Activated B cell treated with CpG ODN at 0.5 μM for 24 hours (primary cell): ENCODE measurements at regions not wholly inside any gene's neighbourhood (a gene's known extent, or its start where the extent isn't known, plus 50 kb on each side); places are given as distances from the start of the nearest gene placed in this dataset.

Experiments
- ATAC-seq: fragments of 200-7000 bp; cut with Tn5 transposase; one replicate; pipeline ENCODE4 v1.10.0; 2021; ENCODE audit warnings: low read depth, mild to moderate bottlenecking, moderate library complexity
- CTCF ChIA-PET: fragments of 350-600 bp; sonication (Branson Sonifier 250); formaldehyde crosslinking; loops from one replicate; lab custom pipeline; 2021; ENCODE audit warnings: antibody characterized with exemption; lab: Charles Lee
- POLR2A ChIA-PET: fragments of 350-600 bp; sonication (Branson Sonifier 250); formaldehyde crosslinking; loops from one replicate; lab custom pipeline; 2021; ENCODE audit warnings: antibody characterized with exemption; lab: Charles Lee
- DNase-seq: peaks from one replicate; pipeline ENCODE4 v3.0.0; 2022
- H3K27ac Mint-ChIP-seq: one replicate; pipeline ENCODE4 v1.8.0; 2020; ENCODE audit warnings: mixed read lengths
- H3K27me3 Mint-ChIP-seq: one replicate; pipeline ENCODE4 v1.8.0; 2021; ENCODE audit warnings: mixed read lengths
- H3K36me3 Mint-ChIP-seq: one replicate; pipeline ENCODE4 v1.8.0; 2021; ENCODE audit warnings: low read depth, mixed read lengths
- H3K4me1 Mint-ChIP-seq: one replicate; pipeline ENCODE4 v1.8.0; 2021; ENCODE audit warnings: mixed read lengths
- H3K4me3 Mint-ChIP-seq: one replicate; pipeline ENCODE4 v1.8.0; 2020; ENCODE audit warnings: mild to moderate bottlenecking, mixed read lengths
- H3K9me3 Mint-ChIP-seq: one replicate; pipeline ENCODE4 v1.8.0; 2020; ENCODE audit warnings: mixed read lengths
- intact Hi-C: fragments of 100-400 bp; cut with micrococcal nuclease; formaldehyde crosslinking; loops from one replicate; pipeline ENCODE4 v1.15.1; 2024
- TF ChIP-seq, protein P1 (sequence below): fragments of 200-600 bp; IDR thresholded peaks from one replicate; pipeline ENCODE4 v1.8.0; 2022; ENCODE audit warnings: antibody characterized with exemption, mild to moderate bottlenecking

DNA sequence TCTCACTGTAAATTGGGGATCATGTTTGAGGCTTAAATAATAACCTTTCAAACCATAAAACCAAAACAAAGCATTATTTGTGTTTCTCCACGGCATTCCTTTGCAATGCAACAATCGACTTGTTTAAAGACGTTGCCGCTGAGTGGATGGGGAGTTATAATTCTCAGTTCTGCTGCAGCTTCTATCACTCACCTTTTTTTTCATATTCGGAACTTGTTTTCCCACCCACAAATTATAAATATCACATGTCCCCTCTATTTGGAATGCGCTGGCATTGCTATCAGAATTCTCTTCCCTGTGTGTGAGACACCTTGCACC is 372.8 kb upstream of the SMIM21 start:
- ChIA-PET POLR2A (no interaction called here), CTCF (no interaction called here)
- no peak overlapping the region for H3K4me3 Mint-ChIP-seq
- TF ChIP-seq, protein P1, sequence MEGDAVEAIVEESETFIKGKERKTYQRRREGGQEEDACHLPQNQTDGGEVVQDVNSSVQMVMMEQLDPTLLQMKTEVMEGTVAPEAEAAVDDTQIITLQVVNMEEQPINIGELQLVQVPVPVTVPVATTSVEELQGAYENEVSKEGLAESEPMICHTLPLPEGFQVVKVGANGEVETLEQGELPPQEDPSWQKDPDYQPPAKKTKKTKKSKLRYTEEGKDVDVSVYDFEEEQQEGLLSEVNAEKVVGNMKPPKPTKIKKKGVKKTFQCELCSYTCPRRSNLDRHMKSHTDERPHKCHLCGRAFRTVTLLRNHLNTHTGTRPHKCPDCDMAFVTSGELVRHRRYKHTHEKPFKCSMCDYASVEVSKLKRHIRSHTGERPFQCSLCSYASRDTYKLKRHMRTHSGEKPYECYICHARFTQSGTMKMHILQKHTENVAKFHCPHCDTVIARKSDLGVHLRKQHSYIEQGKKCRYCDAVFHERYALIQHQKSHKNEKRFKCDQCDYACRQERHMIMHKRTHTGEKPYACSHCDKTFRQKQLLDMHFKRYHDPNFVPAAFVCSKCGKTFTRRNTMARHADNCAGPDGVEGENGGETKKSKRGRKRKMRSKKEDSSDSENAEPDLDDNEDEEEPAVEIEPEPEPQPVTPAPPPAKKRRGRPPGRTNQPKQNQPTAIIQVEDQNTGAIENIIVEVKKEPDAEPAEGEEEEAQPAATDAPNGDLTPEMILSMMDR, result no peak
- no peaks in the 10 kb centered on the region for H3K4me1 Mint-ChIP-seq
- no peak for ATAC-seq
- no peak overlapping the region for H3K27ac Mint-ChIP-seq
- H3K9me3 Mint-ChIP-seq, result no peaks in the 10 kb centered on the region
- H3K27me3 Mint-ChIP-seq, result no peaks in the 10 kb centered on the region
- no peak for DNase-seq
- intact Hi-C loops, result no loop called here
- no peaks in the 10 kb centered on the region for H3K36me3 Mint-ChIP-seq

DNA sequence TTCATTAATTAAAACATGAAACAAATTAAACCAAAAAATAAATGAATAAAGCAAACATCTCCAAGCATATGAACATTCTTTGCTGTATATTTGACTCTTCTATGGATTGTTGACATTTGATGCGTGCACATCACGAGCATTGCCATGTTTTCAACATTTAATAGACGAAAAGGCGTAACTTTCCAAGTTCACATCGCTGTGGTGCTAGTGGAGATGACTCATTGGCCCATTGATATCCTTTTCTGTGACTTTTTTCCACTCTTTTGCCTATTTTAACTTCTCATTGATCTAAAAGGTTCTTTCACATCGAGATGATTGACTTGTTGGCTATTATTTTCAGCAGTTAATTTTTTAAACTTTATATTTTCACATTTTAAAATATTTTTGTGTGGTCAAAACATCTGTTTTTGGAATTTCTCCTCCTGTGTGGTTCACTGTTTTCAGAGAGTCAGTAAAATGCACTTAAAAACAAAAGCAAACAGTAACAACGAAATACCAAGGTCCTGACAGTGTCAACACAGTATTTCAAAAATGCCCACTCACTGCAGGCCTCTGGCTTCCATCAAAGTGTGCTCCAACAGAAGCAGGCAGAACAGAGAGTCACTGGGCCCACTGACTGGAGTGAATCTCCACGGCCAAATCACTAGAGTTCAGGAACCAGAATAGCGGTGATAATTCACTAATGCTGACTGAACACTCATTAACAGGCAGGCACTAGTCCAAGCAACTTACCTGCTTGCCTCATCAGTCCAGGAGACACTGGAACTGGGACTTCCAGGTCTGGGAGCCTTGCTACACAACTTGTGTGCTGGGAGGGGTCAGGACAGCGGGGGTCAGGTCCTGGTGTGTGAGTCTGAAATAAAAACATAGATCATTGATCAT is 372.2 kb upstream of the SMIM21 start:
- Mint-ChIP-seq H3K9me3 (no peaks in the 10 kb centered on the region), H3K4me1 (no peaks in the 10 kb centered on the region), H3K27me3 (no peaks in the 10 kb centered on the region), H3K36me3 (no peaks in the 10 kb centered on the region), H3K27ac (no peak overlapping the region), H3K4me3 (no peak overlapping the region)
- ATAC-seq, result no peak
- ChIA-PET CTCF (no interaction called here), POLR2A (no interaction called here)
- intact Hi-C loops, result no loop called here
- TF ChIP-seq, protein P1, result no peak
- no peak for DNase-seq

- intact Hi-C loops, result no loop called here
- DNase-seq, result no peak
- Mint-ChIP-seq H3K27ac (no peak overlapping the region), H3K4me1 (no peaks in the 10 kb centered on the region), H3K9me3 (peaks cover 5% of the 10 kb centered on the region), H3K27me3 (no peaks in the 10 kb centered on the region), H3K4me3 (no peak overlapping the region), H3K36me3 (no peaks in the 10 kb centered on the region)
- TF ChIP-seq, protein P1, result no peak
- POLR2A ChIA-PET, result no interaction called here
- CTCF ChIA-PET, result no interaction called here
- no peak for ATAC-seq
Observed at GRCh38 chr18:75797046-75797445, 369.5 kb upstream of the SMIM21 start.

- H3K4me3 Mint-ChIP-seq, result no peak overlapping the region
- H3K27me3 Mint-ChIP-seq, result no peaks in the 10 kb centered on the region
- ChIA-PET CTCF (no interaction called here), POLR2A (no interaction called here)
- intact Hi-C loops, result no loop called here
- DNase-seq, result no peak
- no peaks in the 10 kb centered on the region for H3K4me1 Mint-ChIP-seq
- H3K36me3 Mint-ChIP-seq, result no peaks in the 10 kb centered on the region
- no peak for ATAC-seq
- no peak overlapping the region for H3K27ac Mint-ChIP-seq
- TF ChIP-seq, protein P1, result no peak
- H3K9me3 Mint-ChIP-seq, result peaks cover 11% of the 10 kb centered on the region
Observed at GRCh38 chr18:75790796-75791195, 363.3 kb upstream of the SMIM21 start.

DNA sequence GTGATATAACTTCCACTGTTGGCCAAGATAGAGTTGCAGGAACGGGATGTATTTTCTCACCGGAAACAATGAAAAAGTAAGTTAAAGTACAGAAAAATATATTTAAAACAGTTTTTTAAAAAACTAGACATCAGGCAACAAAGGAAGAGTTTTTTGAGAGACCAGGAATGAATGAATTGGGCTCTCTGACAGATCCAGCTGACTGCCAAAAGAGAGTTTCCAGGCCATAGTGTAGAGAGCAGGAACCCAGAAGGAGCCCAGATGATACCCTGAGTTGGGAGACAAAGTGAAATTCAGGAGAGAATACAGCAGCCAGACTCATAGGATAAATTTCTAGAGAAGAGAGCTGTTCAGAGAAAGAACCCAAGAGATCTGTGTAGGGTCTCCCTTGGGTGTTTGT is 362.6 kb upstream of the SMIM21 start:
- POLR2A ChIA-PET, result no interaction called here
- peaks cover 11% of the 10 kb centered on the region for H3K9me3 Mint-ChIP-seq

More for the DNA sequence above, 362.6 kb upstream of the SMIM21 start:
- TF ChIP-seq, protein P1, result no peak
- intact Hi-C loops, result no loop called here
- no peak overlapping the region for H3K27ac Mint-ChIP-seq
- no peaks in the 10 kb centered on the region for H3K36me3 Mint-ChIP-seq
- no peaks in the 10 kb centered on the region for H3K4me1 Mint-ChIP-seq
- CTCF ChIA-PET, result no interaction called here
- ATAC-seq (no peak), DNase-seq (no peak)
- no peak overlapping the region for H3K4me3 Mint-ChIP-seq
- no peaks in the 10 kb centered on the region for H3K27me3 Mint-ChIP-seq
